Activated naive CD4-positive, alpha-beta T cell treated with anti-CD3 and anti-CD28 coated beads, Interleukin-2, amount 50 U/mL, for 24 hours (primary cell): ENCODE measurements at regions not wholly inside any gene's neighbourhood (a gene's known extent, or its start where the extent isn't known, plus 50 kb on each side); places are given as distances from the start of the nearest gene placed in this dataset.

Experiments
- H3K27ac Mint-ChIP-seq: one replicate; pipeline ENCODE4 v1.8.0; 2021; ENCODE audit warnings: mild to moderate bottlenecking, mixed read lengths
- H3K27me3 Mint-ChIP-seq: one replicate; pipeline ENCODE4 v1.8.0; 2021; ENCODE audit warnings: mixed read lengths
- H3K36me3 Mint-ChIP-seq: one replicate; pipeline ENCODE4 v1.8.0; 2021; ENCODE audit warnings: mixed read lengths
- H3K4me1 Mint-ChIP-seq: one replicate; pipeline ENCODE4 v1.8.0; 2021; ENCODE audit warnings: mixed read lengths
- H3K4me3 Mint-ChIP-seq: one replicate; pipeline ENCODE4 v1.8.0; 2021; ENCODE audit warnings: mild to moderate bottlenecking, mixed read lengths
- H3K9me3 Mint-ChIP-seq: one replicate; pipeline ENCODE4 v1.8.0; 2021; ENCODE audit warnings: mixed read lengths

DNA sequence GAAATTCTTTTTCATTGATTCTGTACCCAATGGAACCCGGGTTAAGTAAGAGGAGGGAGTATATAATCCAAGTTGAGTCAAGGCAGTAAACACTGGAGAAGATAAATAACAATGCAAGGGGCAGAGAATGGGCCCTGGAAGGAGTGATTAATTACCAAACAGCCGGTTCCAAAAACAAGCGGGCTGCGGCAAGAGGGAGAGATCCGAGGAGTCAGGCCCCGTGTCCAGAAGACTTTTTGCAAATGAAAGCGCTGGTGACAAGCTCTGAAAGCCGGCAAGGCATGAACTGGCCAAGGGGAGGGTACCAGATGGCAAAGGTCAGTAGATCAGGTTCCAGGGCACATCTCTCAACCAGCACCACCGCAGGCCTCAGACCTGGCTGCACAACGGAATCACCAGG lies 294.9 kb downstream of the BCOR start:
- no peaks in the 10 kb centered on the region for H3K27me3 Mint-ChIP-seq
- H3K4me1 Mint-ChIP-seq, result peaks cover 8% of the 10 kb centered on the region
- H3K36me3 Mint-ChIP-seq, result no peaks in the 10 kb centered on the region
- H3K27ac Mint-ChIP-seq, result no peak overlapping the region
- H3K9me3 Mint-ChIP-seq, result no peaks in the 10 kb centered on the region
- H3K4me3 Mint-ChIP-seq, result no peak overlapping the region

DNA sequence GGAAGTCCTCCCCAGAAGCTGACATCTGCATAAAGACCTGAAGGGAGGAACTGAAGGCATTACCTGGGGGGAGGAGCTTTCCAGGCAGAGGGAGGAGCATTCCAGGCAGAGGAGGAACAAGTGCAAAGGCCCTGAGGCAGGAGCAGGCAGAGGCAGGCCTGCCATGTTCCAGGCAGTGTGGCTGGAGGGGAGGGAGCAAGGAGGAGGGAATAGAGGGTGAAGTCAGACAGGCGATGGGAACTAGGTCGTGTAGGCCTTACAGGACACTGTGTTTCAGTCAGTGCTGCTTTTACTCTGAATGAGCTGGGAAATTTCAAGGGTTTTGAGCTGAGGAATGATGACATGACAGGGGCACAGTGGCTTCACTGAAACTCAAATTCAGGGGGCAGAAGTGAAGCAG lies 292.7 kb downstream of the BCOR start:
- no peaks in the 10 kb centered on the region for H3K27me3 Mint-ChIP-seq
- H3K36me3 Mint-ChIP-seq, result no peaks in the 10 kb centered on the region
- no peak overlapping the region for H3K4me3 Mint-ChIP-seq
- peaks cover 8% of the 10 kb centered on the region for H3K4me1 Mint-ChIP-seq
- no peaks in the 10 kb centered on the region for H3K9me3 Mint-ChIP-seq
- H3K27ac Mint-ChIP-seq, result no peak overlapping the region

DNA sequence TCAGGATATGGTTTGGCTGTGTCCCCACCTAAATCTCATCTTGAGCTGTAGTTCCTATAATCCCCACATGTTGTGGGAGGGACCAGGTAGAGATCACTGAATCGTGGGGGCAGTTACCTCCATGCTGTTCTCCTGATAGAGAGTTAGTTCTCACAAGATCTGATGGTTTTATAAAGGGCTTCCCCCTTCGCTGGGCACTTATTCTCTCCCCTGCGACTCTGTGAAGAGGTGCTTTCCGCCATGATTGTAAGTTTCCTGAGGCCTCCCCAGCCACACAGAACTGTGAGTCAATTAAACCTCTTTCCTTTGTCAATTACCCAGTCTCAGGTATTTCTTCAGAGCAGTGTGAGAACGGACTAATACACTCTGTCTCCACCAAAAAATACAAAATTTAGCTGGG lies 291.9 kb downstream of the BCOR start:
- Mint-ChIP-seq H3K4me3 (no peak overlapping the region), H3K27me3 (no peaks in the 10 kb centered on the region), H3K4me1 (peaks cover 8% of the 10 kb centered on the region), H3K27ac (no peak overlapping the region), H3K9me3 (no peaks in the 10 kb centered on the region), H3K36me3 (peaks cover under 1% of the 10 kb centered on the region)

DNA sequence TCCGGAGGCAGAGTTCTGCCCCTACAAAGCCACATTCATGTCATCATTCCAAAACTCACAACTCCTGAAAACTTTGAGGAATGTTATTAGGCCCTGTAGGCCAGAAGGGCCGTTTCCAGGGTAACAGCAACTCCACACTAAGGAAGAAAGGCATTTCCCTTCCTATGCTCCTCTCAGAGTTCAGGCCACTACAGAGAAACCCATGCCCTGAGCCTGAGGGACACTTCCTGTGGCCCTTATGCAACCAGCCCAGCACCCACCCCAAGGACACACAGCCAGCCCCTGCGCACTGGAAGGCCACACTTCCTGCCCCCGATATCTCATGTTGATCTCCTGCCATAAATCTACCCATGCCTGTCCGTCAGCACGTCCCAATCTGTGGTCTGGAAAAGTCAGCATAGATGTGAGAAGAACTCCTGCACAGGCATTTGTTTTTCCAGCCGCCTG lies 289.3 kb downstream of the BCOR start:
- peaks cover 8% of the 10 kb centered on the region for H3K4me1 Mint-ChIP-seq
- H3K9me3 Mint-ChIP-seq, result no peaks in the 10 kb centered on the region

DNA sequence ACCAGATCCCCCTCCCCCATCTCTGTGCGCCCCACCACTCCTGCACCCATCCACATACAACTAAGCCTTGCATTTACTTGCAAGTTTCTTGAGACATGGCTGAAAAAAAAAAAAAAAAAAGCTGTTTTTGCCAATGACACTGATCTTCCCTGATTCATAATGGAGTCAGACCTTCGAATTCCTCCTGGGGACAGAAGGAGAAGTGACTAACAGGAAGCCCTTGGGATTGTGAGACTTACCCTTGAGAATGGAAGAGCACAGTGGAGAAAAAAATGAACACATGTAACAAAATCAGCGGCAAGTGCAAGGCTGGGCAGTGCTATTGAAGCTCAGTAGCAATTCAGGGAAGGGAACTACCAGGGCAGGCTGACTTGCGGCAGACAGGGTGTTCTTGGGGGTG lies 288.4 kb downstream of the BCOR start:
- Mint-ChIP-seq H3K4me3 (no peak overlapping the region), H3K36me3 (peaks cover 2% of the 10 kb centered on the region), H3K9me3 (no peaks in the 10 kb centered on the region), H3K4me1 (peaks cover 11% of the 10 kb centered on the region), H3K27ac (no peak overlapping the region), H3K27me3 (no peaks in the 10 kb centered on the region)

More for the DNA sequence above, 289.3 kb downstream of the BCOR start:
- Mint-ChIP-seq H3K27ac (no peak overlapping the region), H3K4me3 (no peak overlapping the region), H3K36me3 (peaks cover 2% of the 10 kb centered on the region), H3K27me3 (no peaks in the 10 kb centered on the region)

DNA sequence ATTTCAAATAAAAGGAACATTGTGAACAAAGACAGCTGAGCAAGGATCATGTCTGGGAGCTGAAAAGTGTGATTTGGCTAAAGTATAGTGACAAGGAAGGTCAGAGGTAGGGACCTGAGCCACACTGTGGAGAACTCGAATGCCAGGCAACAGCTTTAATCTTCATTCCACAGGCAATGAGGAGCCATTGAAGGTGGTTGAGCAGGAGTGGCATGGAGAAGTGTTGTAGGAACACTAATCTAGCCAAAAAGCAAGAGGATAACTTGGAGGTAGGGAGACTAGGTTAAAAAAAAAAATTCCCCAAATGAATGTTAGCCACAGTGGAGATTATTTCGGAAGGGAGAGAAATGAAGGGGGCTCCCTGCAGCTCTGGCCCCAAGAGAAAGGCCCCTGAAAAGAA lies 286.9 kb downstream of the BCOR start:
- H3K9me3 Mint-ChIP-seq, result no peaks in the 10 kb centered on the region
- peaks cover 2% of the 10 kb centered on the region for H3K36me3 Mint-ChIP-seq
- peaks cover 17% of the 10 kb centered on the region for H3K4me1 Mint-ChIP-seq
- H3K27ac Mint-ChIP-seq, result no peak overlapping the region
- no peak overlapping the region for H3K4me3 Mint-ChIP-seq
- no peaks in the 10 kb centered on the region for H3K27me3 Mint-ChIP-seq

DNA sequence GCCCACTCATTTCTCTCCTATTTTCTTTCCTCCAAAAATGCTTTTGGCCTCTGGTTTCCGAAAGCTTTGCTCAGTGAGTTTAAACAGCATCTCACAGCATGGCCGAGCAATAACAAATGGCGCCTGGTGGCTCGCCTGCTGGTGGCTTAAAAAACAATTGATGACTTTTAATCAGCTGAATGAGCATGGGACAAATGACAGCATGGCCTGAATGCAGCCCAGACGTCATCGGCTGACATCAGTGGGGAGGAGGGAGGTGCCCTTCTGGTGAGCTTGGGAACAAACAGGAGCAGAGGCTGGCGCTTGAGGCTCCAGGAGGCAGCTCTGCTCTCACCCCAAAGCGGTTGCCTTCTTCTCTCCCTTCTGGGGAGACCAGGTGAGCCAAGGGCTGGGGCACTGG lies 286.4 kb downstream of the BCOR start:
- H3K4me1 Mint-ChIP-seq, result peaks cover 13% of the 10 kb centered on the region
- no peaks in the 10 kb centered on the region for H3K9me3 Mint-ChIP-seq
- H3K4me3 Mint-ChIP-seq, result no peak overlapping the region
- peaks cover 2% of the 10 kb centered on the region for H3K36me3 Mint-ChIP-seq
- no peaks in the 10 kb centered on the region for H3K27me3 Mint-ChIP-seq
- H3K27ac Mint-ChIP-seq, result no peak overlapping the region

DNA sequence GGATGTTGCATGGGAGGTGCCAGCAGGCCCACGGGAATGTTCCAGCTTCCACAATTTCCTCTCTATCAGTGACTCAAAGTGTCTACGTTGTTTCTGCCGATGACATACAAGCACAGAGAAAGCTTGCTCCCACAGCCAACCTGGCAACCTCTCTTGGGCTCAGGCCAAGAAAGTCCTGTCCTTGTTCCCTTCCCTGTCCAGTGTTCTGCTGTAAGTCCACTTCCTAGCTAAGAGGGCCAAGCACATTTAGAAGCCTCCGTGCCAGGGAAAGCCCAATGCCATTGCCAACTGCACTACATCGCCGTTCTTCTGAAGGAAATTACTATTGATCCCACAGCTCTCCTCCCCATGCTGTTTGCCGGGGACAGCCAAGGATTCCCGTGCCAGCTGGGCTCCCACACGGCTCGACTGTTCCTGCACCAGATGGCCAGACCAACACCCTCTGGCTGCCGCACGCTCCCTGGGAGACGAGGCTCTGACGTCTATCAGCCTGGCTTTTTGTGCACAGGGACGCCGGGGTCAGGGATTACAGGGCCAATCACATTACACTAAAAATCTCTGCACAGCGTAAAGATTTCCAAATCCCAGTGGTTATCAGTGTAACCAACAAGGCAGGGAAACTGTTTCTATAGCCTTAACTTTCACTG lies 284.0 kb downstream of the BCOR start:
- no peak overlapping the region for H3K4me3 Mint-ChIP-seq

DNA sequence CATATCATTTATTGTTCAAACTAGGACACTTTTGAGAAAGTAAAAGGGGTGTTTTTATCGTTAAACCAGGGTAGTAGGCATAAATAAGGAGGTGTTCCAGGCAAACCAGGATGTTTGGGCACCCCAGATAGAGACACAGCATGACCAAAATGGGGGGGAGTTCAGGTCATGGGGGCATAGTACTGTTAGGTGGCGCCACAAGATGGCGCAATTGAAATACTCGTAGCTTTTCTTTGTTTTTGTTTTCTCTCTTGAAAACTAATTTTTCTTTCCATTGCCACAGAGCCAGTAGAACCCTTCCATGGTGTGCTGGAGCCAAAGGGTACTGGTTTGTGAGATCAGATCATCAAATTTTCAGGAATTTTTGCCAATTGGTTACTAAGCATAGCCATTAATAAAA lies 283.4 kb downstream of the BCOR start:
- Mint-ChIP-seq H3K9me3 (no peaks in the 10 kb centered on the region), H3K4me3 (no peak overlapping the region), H3K36me3 (peaks cover 2% of the 10 kb centered on the region), H3K27ac (no peak overlapping the region), H3K27me3 (no peaks in the 10 kb centered on the region), H3K4me1 (peaks cover 17% of the 10 kb centered on the region)

More for the DNA sequence above, 284.0 kb downstream of the BCOR start:
- Mint-ChIP-seq H3K4me1 (peaks cover 17% of the 10 kb centered on the region), H3K36me3 (peaks cover 2% of the 10 kb centered on the region), H3K9me3 (no peaks in the 10 kb centered on the region), H3K27me3 (no peaks in the 10 kb centered on the region), H3K27ac (no peak overlapping the region)

DNA sequence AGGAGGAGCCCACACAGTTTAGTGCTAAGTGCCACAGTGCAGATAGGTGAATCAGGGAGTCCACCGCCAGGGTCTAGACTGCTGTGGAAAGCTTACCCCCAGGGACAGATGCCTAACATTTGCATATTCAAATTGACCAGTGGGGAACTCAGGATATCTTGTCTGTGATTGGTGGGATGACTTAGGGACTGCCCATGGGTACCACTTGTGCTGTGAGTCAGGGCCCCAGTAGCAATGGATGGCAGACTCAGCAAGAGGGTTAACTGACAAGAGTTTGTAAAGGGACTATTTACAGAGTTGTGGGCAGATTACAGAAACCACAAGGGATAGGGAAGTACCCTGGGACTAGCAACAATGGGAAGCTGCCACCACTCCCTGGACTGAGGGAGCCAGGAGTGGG lies 282.1 kb downstream of the BCOR start:
- Mint-ChIP-seq H3K36me3 (peaks cover 2% of the 10 kb centered on the region), H3K27me3 (no peaks in the 10 kb centered on the region), H3K9me3 (no peaks in the 10 kb centered on the region), H3K27ac (peak overlapping the region; percentile 55), H3K4me1 (peaks cover 17% of the 10 kb centered on the region), H3K4me3 (no peak overlapping the region)

DNA sequence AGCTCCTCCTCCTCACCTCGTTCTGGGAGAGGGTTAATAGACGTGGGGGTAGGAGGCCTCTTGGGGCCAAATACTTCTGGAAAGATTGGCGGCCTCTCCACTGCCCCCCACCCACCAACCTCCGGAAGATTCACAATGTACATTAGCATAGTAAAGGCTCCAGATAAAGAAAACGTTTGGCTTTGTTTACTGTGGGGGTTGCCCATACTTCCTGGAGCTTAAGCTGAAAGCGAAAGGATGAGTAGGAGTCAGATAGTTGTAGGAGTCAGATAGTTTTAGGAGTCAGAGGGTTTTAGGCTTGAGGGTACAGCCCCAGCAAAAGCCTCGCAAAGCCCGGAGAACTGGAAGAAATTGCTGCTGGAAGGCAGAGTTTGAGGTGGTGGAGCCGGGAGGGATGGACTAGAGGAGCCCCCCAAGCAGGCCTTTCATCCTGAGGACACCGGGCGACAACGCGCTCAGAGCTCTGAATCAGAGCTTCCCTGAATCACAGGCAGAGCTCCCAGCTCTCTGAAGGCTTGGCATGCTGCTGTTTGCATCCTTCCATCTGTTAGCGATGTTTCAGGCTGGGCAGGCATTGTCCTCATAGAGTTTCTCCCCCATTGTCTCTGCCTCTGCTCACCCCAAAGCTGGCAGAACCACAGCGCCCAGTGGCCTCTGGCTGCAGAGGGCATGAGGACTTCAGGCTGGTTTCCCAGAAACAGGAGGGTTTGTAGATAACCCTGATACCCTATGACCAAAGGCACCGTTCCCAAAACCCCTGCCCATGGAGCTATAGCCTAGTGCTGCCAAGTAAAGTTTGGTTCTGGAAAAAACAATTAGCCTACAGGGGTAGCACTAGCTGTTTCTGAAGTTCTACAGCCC lies 280.7 kb downstream of the BCOR start:
- Mint-ChIP-seq H3K4me1 (peaks cover 17% of the 10 kb centered on the region), H3K27me3 (no peaks in the 10 kb centered on the region), H3K36me3 (no peaks in the 10 kb centered on the region), H3K27ac (peak overlapping the region; percentile 23), H3K4me3 (peak overlapping the region; percentile 11), H3K9me3 (no peaks in the 10 kb centered on the region)

DNA sequence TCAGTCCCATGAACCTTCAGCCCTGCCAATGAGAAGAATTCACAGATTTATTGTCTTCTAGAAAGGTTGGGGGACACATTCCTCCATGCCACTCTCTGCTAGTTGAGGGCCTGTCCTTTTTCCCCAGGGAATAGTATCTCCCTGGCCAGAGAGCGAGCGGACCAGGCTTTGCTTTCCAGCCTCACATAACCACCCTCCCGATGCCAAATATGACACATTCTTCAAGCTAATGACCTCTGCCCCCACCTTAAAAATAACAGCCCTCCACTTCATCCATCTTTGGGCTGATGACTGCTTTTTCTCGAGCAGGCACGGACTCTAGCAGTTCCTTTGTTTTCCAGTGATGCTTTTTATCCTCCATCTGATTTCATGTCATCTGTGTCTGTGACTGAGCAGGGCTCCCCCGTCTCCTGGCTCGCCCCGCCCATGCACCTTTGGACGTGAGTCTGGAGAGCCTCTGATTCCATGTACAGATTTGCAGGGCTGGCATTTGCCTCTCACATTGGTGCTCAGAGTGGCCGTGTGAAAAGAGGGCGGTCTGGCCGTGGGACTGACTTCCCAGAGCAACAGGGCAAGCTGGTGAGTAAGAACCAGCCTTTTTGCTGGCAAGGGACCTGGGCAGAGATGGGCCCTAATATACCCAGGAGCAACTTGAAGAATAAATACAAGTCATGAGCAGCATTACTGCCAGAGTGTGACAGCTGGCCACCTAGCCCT lies 279.8 kb downstream of the BCOR start:
- Mint-ChIP-seq H3K36me3 (no peaks in the 10 kb centered on the region), H3K27ac (no peak overlapping the region), H3K4me3 (no peak overlapping the region), H3K4me1 (peaks cover 17% of the 10 kb centered on the region), H3K27me3 (no peaks in the 10 kb centered on the region), H3K9me3 (no peaks in the 10 kb centered on the region)

DNA sequence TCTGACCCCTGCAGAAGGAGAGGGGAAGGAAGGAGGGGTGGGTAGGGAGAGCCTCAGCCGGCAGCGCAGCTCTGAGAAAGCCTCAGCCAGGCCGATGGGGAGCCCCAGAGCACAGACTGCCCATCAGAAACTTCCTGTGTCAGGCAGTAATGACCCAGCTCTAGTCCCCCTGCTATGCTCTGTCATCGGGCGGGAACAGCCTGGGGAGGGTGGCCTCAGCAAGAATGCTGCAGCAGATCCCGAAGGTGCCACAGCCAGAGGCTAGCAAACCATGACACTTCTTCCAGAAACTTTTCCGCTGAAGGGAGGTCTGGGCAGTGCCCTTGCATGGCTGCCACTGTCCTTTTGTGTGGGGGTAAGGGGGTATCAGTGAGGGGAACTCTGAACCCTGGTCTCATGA lies 279.0 kb downstream of the BCOR start:
- H3K4me1 Mint-ChIP-seq, result peaks cover 17% of the 10 kb centered on the region
- no peaks in the 10 kb centered on the region for H3K36me3 Mint-ChIP-seq
- H3K9me3 Mint-ChIP-seq, result no peaks in the 10 kb centered on the region
- no peak overlapping the region for H3K4me3 Mint-ChIP-seq
- H3K27me3 Mint-ChIP-seq, result no peaks in the 10 kb centered on the region
- no peak overlapping the region for H3K27ac Mint-ChIP-seq

DNA sequence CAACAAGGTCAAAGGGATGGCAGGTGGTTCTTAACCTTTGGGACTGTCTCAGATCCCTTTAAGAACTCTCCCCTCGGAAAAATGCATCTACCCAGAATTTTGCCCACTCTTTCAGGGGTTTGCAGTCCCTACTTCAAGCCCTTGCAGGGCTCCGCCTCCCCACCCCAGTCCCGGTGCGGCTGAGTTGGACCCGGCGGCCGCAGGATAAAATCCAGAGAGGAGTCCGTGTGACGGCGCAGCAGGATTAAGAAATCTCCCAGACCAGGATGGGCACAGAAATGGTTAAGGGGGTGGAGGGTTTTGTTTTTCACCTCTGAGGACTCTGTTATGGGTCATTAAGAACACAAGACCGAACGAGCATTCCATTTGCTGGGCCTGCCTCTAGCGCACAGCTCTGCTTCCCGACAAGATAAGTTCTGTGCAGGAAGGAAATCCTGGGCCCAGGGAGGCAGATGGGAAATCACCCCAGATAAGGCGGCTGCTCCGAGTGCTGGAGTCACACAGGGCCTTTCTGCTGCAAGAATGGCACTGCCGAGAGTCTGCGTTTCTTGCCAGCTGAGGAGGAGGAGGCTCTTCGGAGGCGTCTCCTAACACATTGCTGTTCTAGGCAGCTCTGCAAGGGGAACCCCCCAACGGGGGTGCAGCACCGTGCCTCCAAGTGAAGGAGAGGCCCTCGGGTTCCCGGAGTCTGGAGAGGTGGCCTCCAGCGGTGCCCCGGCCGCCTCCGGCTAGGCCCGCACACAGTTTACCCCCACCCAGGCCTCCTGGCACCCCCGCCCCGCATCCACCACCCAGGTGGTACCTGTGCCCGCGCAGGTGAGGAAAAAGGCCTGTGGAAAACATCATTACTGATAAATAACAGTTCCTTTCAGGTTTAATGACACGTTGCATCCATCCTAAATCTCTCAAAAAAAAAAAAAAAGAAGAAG lies 277.6 kb downstream of the BCOR start:
- H3K27ac Mint-ChIP-seq, result no peak overlapping the region
- no peaks in the 10 kb centered on the region for H3K27me3 Mint-ChIP-seq
- no peaks in the 10 kb centered on the region for H3K9me3 Mint-ChIP-seq
- H3K4me1 Mint-ChIP-seq, result peaks cover 13% of the 10 kb centered on the region
- H3K4me3 Mint-ChIP-seq, result peak overlapping the region; percentile 68
- H3K36me3 Mint-ChIP-seq, result no peaks in the 10 kb centered on the region
